ENCODE measurements at regions not wholly inside any gene's neighbourhood (a gene's known extent, or its start where the extent isn't known, plus 50 kb on each side); places are given as distances from the start of the nearest gene placed in this dataset.

DNA sequence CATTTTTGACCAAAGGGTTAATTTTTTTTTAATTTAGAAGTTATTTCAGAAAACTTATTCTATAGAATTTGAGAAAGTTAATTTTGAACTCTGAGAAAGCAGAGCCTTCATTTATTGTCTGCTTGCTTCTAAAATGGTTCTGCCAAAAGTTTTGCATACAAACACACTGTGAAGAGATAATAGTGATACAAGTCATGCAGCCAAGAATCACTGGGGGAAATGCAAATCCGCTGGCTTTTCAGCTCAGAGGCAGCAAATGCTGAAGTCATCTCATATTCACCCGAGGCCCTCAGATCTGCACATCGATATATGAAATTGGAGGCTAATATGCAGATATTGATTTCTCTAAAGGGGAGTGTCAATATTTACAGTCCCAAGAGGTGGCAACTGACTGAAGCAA, 186.2 kb downstream of the KIT start (continued):
- TF ChIP-seq, protein P1, sequence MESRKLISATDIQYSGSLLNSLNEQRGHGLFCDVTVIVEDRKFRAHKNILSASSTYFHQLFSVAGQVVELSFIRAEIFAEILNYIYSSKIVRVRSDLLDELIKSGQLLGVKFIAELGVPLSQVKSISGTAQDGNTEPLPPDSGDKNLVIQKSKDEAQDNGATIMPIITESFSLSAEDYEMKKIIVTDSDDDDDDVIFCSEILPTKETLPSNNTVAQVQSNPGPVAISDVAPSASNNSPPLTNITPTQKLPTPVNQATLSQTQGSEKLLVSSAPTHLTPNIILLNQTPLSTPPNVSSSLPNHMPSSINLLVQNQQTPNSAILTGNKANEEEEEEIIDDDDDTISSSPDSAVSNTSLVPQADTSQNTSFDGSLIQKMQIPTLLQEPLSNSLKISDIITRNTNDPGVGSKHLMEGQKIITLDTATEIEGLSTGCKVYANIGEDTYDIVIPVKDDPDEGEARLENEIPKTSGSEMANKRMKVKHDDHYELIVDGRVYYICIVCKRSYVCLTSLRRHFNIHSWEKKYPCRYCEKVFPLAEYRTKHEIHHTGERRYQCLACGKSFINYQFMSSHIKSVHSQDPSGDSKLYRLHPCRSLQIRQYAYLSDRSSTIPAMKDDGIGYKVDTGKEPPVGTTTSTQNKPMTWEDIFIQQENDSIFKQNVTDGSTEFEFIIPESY (IDR thresholded peaks at IDR 0.05; ENCODE audit: borderline replicate concordance, low read depth) = no peak
- TF ChIP-seq, protein P2, sequence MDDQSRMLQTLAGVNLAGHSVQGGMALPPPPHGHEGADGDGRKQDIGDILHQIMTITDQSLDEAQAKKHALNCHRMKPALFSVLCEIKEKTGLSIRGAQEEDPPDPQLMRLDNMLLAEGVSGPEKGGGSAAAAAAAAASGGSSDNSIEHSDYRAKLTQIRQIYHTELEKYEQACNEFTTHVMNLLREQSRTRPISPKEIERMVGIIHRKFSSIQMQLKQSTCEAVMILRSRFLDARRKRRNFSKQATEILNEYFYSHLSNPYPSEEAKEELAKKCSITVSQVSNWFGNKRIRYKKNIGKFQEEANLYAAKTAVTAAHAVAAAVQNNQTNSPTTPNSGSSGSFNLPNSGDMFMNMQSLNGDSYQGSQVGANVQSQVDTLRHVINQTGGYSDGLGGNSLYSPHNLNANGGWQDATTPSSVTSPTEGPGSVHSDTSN (IDR thresholded peaks at IDR 0.05) = no peak
- TF ChIP-seq NRF1 (IDR thresholded peaks at IDR 0.05; ENCODE audit: low read depth, low read length) (no peak), MXI1 (IDR thresholded peaks at IDR 0.05; ENCODE audit: low read depth, low read length) (no peak)

DNA sequence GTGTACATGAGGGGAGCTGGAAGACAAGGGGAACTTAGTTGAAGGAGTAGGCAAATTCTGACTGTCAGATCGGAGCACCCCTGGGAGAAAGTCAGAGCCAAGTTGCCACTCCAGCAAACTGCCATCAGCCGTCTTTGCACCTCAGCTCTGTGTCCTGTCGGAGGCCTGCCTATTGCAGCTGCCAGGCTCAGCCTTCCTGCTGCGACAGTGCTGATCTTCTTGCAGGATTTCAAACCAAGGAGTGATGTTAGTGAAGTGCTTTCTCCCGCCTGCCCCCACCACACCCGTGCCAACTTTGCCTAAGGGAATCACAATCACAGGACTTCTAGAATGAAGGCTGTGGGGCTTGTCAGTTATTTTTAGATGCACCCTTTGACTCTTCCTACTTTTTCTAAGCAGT, 185.3 kb downstream of the KIT start:
- Histone ChIP-seq H3K79me2 (ENCODE audit: insufficient read depth) (no peaks in the 10 kb centered on the region), H4K20me1 (ENCODE audit: insufficient read depth) (no peaks in the 10 kb centered on the region), H3F3A (replicated peaks; ENCODE audit: insufficient read depth) (no peaks in the 10 kb centered on the region), H2AFZ (ENCODE audit: low read depth) (no peak overlapping the region), H3K9ac (no peak overlapping the region), H3K9me2 (no peaks in the 10 kb centered on the region), H3K27ac (ENCODE audit: low read depth in 2 of 2, low read length in 1 of 2) (no peak overlapping the region), H3K4me1 (ENCODE audit: control insufficient read depth in 1 of 2, insufficient read depth in 2 of 2, low read depth in 1 of 2, low read length in 1 of 2) (peaks cover 0 to 15% of the 10 kb centered on the region in 2 experiments; a peak in 1 of 4 replicates), H3K36me3 (replicated peaks in 1 of 2; ENCODE audit: control insufficient read depth in 1 of 2, insufficient read depth in 2 of 2, low read length in 1 of 2) (no peaks in the 10 kb centered on the region), H3K4me2 (no peak overlapping the region), H3K27me3 (ENCODE audit: insufficient read depth) (peaks cover 3% of the 10 kb centered on the region; the same call in 1 of the 2 replicates), H3K4me3 (ENCODE audit: low read depth in 2 of 2, low read length in 1 of 2) (no peak overlapping the region), H3K9me3 (no peaks in the 10 kb centered on the region)
- CTCF ChIA-PET = interaction anchor here (2.0 kb wide), 1 partner anchor 10 kb away, joined by 9 read pairs; no protein-coding TSS in a partner anchor
- TF ChIP-seq POLR2AphosphoS5 (IDR thresholded peaks at IDR 0.05; ENCODE audit: low read depth, low read length) (no peak), EZH2phosphoT487 (IDR thresholded peaks at IDR 0.05; ENCODE audit: borderline replicate concordance, low read depth) (no peak), NFIC (IDR thresholded peaks at IDR 0.05; ENCODE audit: borderline replicate concordance) (no peak), SMC3 (IDR thresholded peaks at IDR 0.05; ENCODE audit: low read depth, low read length) (no peak), RXRA (IDR thresholded peaks at IDR 0.05; ENCODE audit: borderline replicate concordance, low read depth) (no peak), FOXM1 (IDR thresholded peaks at IDR 0.05; ENCODE audit: low read depth) (no peak), RCOR1 (IDR thresholded peaks at IDR 0.05; ENCODE audit: low read length) (no peak), YY1 (IDR thresholded peaks at IDR 0.05; ENCODE audit: low read depth) (no peak), JUND (IDR thresholded peaks at IDR 0.05) (no peak), MEF2A (IDR thresholded peaks at IDR 0.05; ENCODE audit: borderline replicate concordance, low read depth) (no peak)
- TF ChIP-seq, protein P3, sequence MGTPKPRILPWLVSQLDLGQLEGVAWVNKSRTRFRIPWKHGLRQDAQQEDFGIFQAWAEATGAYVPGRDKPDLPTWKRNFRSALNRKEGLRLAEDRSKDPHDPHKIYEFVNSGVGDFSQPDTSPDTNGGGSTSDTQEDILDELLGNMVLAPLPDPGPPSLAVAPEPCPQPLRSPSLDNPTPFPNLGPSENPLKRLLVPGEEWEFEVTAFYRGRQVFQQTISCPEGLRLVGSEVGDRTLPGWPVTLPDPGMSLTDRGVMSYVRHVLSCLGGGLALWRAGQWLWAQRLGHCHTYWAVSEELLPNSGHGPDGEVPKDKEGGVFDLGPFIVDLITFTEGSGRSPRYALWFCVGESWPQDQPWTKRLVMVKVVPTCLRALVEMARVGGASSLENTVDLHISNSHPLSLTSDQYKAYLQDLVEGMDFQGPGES (IDR thresholded peaks at IDR 0.05; ENCODE audit: low read depth, low read length) = no peak
- TF ChIP-seq, protein P4, sequence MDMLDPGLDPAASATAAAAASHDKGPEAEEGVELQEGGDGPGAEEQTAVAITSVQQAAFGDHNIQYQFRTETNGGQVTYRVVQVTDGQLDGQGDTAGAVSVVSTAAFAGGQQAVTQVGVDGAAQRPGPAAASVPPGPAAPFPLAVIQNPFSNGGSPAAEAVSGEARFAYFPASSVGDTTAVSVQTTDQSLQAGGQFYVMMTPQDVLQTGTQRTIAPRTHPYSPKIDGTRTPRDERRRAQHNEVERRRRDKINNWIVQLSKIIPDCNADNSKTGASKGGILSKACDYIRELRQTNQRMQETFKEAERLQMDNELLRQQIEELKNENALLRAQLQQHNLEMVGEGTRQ (IDR thresholded peaks at IDR 0.05; ENCODE audit: borderline replicate concordance, low read depth, low read length) = no peak
- TF ChIP-seq, protein P5, sequence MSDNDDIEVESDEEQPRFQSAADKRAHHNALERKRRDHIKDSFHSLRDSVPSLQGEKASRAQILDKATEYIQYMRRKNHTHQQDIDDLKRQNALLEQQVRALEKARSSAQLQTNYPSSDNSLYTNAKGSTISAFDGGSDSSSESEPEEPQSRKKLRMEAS (IDR thresholded peaks at IDR 0.05; ENCODE audit: low read depth) = no peak
- POLR2A ChIA-PET = no interaction called here
- WGBS (ENCODE audit: low lambda C conversion rate) = 31% methylated on average over 4 of the region's 6 CpGs
- DNase-seq = no peak
